Bronchial epithelial cell (primary cell): ENCODE measurements at regions not wholly inside any gene's neighbourhood (a gene's known extent, or its start where the extent isn't known, plus 50 kb on each side); places are given as distances from the start of the nearest gene placed in this dataset.

Source experiments
- DNase-seq: peaks from one replicate; pipeline ENCODE4 v3.0.0-alpha.2; 2010; ENCODE audit warnings: low read depth
- FAIRE-seq: peaks from 2 replicates; lab custom pipeline; 2011; peaks lifted over from hg19 to GRCh38; lab: Jason Lieb, UNC
- H3K27me3 ChIP-seq: 2 replicates; pipeline ENCODE4 v1.5.1; 2011; ENCODE audit warnings: low read length; ENCODE audit not compliant: control insufficient read depth, insufficient read depth
- H3K36me3 ChIP-seq: 2 replicates; pipeline ENCODE4 v1.5.1; 2011; ENCODE audit warnings: low read length; ENCODE audit not compliant: control insufficient read depth, insufficient read depth
- H3K4me3 ChIP-seq: 2 replicates; pipeline ENCODE4 v1.5.1; 2011; ENCODE audit warnings: mild to moderate bottlenecking, low read depth, low read length, control low read depth
- TF ChIP-seq, protein P1 (sequence below): IDR thresholded peaks from 2 replicates; pipeline ENCODE4 v1.5.1; 2011; ENCODE audit warnings: mild to moderate bottlenecking, moderate library complexity, low read length, control low read depth, inconsistent platforms; ENCODE audit not compliant: insufficient read depth, severe bottlenecking

DNA sequence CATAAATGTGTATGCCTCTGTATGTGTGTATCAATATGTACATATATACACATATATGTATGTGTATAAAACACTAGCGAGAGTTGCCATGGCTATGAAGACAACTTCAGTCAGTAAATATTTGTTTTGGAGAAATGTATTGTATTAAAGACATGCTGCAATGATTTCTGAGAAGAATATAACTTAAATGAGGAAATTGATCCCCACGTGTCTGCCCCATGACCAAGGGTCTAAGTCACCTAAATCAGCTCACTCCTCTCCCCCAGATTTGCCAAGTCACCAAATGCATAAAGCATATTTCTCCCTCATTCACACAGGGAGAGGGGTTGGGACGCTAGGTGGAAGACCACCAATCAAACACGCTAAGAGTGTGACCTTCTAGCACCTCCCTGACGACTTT lies 58.3 kb upstream of the LYST start:
- FAIRE-seq (no peak), DNase-seq (no peak)
- TF ChIP-seq, protein P1, sequence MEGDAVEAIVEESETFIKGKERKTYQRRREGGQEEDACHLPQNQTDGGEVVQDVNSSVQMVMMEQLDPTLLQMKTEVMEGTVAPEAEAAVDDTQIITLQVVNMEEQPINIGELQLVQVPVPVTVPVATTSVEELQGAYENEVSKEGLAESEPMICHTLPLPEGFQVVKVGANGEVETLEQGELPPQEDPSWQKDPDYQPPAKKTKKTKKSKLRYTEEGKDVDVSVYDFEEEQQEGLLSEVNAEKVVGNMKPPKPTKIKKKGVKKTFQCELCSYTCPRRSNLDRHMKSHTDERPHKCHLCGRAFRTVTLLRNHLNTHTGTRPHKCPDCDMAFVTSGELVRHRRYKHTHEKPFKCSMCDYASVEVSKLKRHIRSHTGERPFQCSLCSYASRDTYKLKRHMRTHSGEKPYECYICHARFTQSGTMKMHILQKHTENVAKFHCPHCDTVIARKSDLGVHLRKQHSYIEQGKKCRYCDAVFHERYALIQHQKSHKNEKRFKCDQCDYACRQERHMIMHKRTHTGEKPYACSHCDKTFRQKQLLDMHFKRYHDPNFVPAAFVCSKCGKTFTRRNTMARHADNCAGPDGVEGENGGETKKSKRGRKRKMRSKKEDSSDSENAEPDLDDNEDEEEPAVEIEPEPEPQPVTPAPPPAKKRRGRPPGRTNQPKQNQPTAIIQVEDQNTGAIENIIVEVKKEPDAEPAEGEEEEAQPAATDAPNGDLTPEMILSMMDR: no peak
- Histone ChIP-seq H3K27me3 (no peaks in the 10 kb centered on the region), H3K4me3 (no peak overlapping the region), H3K36me3 (no peaks in the 10 kb centered on the region)

- DNase-seq: peak; percentile 77
- Histone ChIP-seq H3K27me3 (no peaks in the 10 kb centered on the region), H3K36me3 (no peaks in the 10 kb centered on the region), H3K4me3 (no peak overlapping the region)
- TF ChIP-seq, protein P1: no peak
- peak; percentile 28 for FAIRE-seq
Measured at GRCh38 chr1:235923466-235924021, 56.8 kb upstream of the LYST start.

DNA sequence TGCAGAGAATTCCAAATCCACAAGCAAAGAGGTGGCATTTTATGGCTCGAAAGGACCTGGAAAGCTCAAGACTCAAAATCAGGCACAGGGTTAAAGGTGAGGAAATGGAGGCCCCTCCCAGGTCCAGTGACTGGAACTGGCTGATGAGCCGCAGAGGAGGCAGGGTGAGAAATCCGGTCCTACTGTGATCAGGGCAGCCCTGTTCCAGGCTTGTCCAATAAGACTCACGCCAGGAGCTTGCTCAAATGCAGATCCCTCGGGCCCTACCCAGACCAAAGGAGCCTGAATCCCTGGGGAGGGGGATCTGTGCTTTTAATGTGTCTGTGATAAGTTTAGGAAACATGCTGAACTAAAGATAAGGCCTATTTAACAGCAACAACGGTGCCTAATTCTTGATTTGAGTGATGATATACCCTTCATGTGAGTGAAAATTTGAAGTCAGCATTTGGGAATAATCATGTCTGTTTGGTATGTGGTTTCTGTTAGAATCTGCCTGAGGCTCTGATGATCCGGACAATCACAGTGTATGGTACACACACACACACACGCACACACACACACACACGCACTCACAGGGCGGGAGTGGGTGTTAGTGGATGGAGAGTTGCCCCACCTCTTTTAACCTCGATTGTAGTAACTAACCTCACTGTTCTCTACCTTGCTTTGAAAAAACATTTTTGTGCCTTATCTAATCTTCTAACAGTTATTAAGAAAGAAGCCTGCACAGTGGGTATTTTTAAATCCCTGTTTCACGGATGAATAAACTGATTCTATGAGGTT lies 54.1 kb upstream of the LYST start:
- no peaks in the 10 kb centered on the region for H3K27me3 ChIP-seq
- no peak overlapping the region for H3K4me3 ChIP-seq
- FAIRE-seq (no peak), DNase-seq (no peak)
- H3K36me3 ChIP-seq: no peaks in the 10 kb centered on the region
- TF ChIP-seq, protein P1: no peak

DNA sequence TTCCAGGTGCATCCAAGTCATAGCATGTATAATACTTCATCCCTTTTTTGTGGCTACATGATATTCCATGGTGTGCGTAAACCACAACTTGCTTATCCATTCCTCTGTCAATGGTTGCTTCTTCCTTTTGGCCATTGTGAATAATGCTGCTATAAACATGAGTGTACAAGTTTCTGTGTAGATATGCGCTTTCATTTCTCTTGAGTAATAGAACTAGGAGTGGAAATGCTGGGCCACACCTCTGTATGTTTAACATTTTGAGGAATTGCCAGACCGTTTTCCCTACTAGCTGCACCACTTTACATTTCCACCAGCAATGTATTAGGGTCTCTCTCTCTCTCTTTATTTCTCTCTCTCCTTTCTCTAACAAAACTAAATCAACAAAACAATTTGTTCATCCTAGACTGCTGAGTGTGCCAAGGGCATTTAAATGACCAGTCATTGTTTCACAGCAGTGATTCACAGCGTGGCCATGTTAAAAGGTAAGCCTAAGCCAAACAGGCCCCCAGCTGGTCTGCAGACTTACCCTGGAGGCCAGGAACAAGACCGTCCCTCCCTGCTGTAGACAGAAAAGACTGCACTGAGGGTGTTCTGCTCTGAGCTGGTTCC lies 53.2 kb upstream of the LYST start:
- peak; percentile 95 for DNase-seq
- peak; percentile 32 for FAIRE-seq
- TF ChIP-seq, protein P1: no peak
- no peaks in the 10 kb centered on the region for H3K36me3 ChIP-seq
- no peak overlapping the region for H3K4me3 ChIP-seq
- H3K27me3 ChIP-seq: no peaks in the 10 kb centered on the region

- DNase-seq (no peak), FAIRE-seq (no peak)
- H3K27me3 ChIP-seq: no peaks in the 10 kb centered on the region
- no peak overlapping the region for H3K4me3 ChIP-seq
- H3K36me3 ChIP-seq: no peaks in the 10 kb centered on the region
- TF ChIP-seq, protein P1: no peak
Measured at GRCh38 chr1:235919127-235919832, 52.6 kb upstream of the LYST start.
